HFFc6 (cell line): ENCODE measurements at regions not wholly inside any gene's neighbourhood (a gene's known extent, or its start where the extent isn't known, plus 50 kb on each side); places are given as distances from the start of the nearest gene placed in this dataset.
"Not testable (repeated sequence)": the region's sequence is repeated elsewhere in the genome, so short reads cannot be mapped to it uniquely, and the experiment has no call there.

Source experiments
- DNase-seq: peaks from one replicate; pipeline ENCODE4 v3.0.0-alpha.2; 2018
- H3K27ac Mint-ChIP-seq: 2 replicates; pipeline ENCODE4 v1.8.0; 2020; ENCODE audit warnings: mild to moderate bottlenecking, mixed read lengths
- H3K27me3 Mint-ChIP-seq: 2 replicates; pipeline ENCODE4 v1.8.0; 2021; ENCODE audit warnings: mild to moderate bottlenecking, moderate library complexity, mixed read lengths; ENCODE audit not compliant: insufficient read depth
- H3K36me3 Mint-ChIP-seq: 2 replicates; pipeline ENCODE4 v1.8.0; 2021; ENCODE audit warnings: low read depth, mixed read lengths
- H3K4me1 Mint-ChIP-seq: 2 replicates; pipeline ENCODE4 v1.8.0; 2020; ENCODE audit warnings: low read depth, mixed read lengths
- H3K4me3 Mint-ChIP-seq: 2 replicates; pipeline ENCODE4 v1.8.0; 2020; ENCODE audit warnings: mild to moderate bottlenecking, moderate library complexity, mixed read lengths
- H3K9me3 Mint-ChIP-seq: 2 replicates; pipeline ENCODE4 v1.8.0; 2020; ENCODE audit warnings: mild to moderate bottlenecking, mixed read lengths

GRCh38 chr21:9656455-9656854 lies 864.9 kb upstream of the TPTE start:
- H3K4me3 Mint-ChIP-seq, H3K4me1 Mint-ChIP-seq, H3K36me3 Mint-ChIP-seq, H3K27ac Mint-ChIP-seq, DNase-seq, H3K27me3 Mint-ChIP-seq: not testable (repeated sequence)
- H3K9me3 Mint-ChIP-seq = peaks cover 22% of the 10 kb centered on the region

DNA sequence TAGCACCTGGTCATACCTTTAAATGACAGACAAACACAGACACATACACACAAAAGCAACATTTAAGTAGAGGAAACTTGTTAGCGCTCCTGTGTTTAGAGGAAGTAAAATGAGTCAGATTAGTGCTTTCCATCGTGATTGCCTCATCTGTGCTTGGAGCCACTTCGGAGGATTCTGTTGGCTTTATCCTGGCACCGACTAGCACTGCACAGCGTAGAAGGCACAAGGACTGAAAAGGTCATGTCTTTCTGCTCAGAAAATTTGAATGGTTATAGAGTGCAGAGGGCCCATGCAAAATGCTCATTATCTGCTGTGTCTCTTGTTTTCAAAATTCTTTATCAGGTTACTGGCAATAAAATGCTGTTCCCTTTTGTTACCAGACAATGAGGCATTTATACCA lies 863.6 kb upstream of the TPTE start:
- peaks cover 14% of the 10 kb centered on the region for H3K9me3 Mint-ChIP-seq
- H3K4me3 Mint-ChIP-seq, H3K27me3 Mint-ChIP-seq, H3K36me3 Mint-ChIP-seq, DNase-seq, H3K4me1 Mint-ChIP-seq, H3K27ac Mint-ChIP-seq: not testable (repeated sequence)

- H3K27ac Mint-ChIP-seq, H3K4me1 Mint-ChIP-seq, H3K36me3 Mint-ChIP-seq: not testable (repeated sequence)
These were observed 861.5 kb upstream of the TPTE start for GRCh38 chr21:9659877-9660276.

GRCh38 chr21:9663914-9664729 lies 857.3 kb upstream of the TPTE start:
- H3K27me3 Mint-ChIP-seq, H3K4me3 Mint-ChIP-seq, H3K27ac Mint-ChIP-seq, DNase-seq, H3K9me3 Mint-ChIP-seq, H3K36me3 Mint-ChIP-seq, H3K4me1 Mint-ChIP-seq: not testable (repeated sequence)

More at GRCh38 chr21:9659877-9660276, 861.5 kb upstream of the TPTE start:
- not testable (repeated sequence) for DNase-seq, H3K27me3 Mint-ChIP-seq, H3K4me3 Mint-ChIP-seq
- H3K9me3 Mint-ChIP-seq = peaks cover 14% of the 10 kb centered on the region

- H3K4me1 Mint-ChIP-seq, H3K36me3 Mint-ChIP-seq, DNase-seq, H3K9me3 Mint-ChIP-seq, H3K4me3 Mint-ChIP-seq, H3K27ac Mint-ChIP-seq, H3K27me3 Mint-ChIP-seq: not testable (repeated sequence)
These were observed 845.6 kb upstream of the TPTE start for GRCh38 chr21:9675811-9676210.

DNA sequence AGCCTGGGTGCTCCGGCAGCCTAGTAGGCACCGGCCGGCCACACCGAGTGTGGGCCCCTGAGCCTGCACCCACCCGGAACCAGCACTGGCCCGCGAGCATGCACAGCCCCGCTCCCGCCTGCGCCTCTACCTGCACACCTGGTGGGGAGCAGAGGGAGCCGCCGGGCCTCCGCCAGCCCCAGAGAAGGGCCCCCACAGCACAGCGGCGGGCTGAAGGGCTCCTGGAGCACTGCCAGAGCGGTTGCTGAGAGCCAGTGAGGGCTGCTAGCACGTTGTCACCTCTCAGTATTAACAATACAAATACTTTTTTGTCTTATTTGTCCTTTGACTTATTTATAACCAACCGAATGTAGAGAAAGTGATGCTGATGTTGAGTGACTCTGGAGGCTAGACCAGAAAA lies 842.4 kb upstream of the TPTE start:
- DNase-seq, H3K27me3 Mint-ChIP-seq, H3K4me1 Mint-ChIP-seq, H3K4me3 Mint-ChIP-seq, H3K36me3 Mint-ChIP-seq, H3K9me3 Mint-ChIP-seq, H3K27ac Mint-ChIP-seq: not testable (repeated sequence)

DNA sequence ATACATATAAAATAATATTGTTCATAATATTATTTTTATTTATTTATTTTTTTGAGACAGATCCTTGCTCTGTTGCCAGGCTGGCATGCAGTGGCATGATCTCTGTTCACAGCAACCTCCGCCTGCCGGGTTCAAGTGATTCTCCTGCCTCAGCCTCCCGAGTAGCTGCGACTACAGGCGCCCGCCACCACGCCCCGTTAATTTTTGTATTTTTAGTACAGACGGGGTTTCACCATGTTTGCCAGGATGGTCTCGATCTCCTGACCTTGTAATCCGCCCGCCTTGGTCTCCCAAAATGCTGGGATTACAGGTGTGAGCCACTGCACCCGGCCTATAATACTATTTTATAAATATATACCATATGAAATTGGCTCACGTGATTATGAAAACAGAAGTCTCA lies 832.4 kb upstream of the TPTE start:
- not testable (repeated sequence) for H3K4me1 Mint-ChIP-seq, H3K27me3 Mint-ChIP-seq, H3K36me3 Mint-ChIP-seq, H3K4me3 Mint-ChIP-seq, H3K27ac Mint-ChIP-seq, H3K9me3 Mint-ChIP-seq, DNase-seq

DNA sequence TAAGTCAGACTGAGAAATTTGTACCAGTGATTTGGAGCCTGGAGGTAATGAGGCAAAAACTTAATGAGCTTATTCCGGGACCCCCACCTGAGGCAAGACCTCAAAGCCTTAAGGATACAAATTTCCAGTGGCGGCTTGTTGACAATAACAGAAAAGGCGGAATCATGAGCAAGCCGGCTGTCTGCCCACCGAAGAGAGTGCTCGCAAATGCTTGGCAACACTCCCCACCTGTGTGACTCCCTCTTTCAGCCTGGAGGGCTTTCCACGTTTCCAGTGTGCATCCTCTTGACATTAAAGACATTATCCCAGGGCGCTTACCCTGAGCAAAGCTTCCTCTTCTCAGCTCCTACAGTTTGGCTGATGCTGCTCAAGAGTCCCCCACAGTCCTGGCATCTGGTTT lies 830.4 kb upstream of the TPTE start:
- H3K27ac Mint-ChIP-seq, DNase-seq, H3K36me3 Mint-ChIP-seq, H3K4me1 Mint-ChIP-seq, H3K4me3 Mint-ChIP-seq, H3K27me3 Mint-ChIP-seq, H3K9me3 Mint-ChIP-seq: not testable (repeated sequence)

DNA sequence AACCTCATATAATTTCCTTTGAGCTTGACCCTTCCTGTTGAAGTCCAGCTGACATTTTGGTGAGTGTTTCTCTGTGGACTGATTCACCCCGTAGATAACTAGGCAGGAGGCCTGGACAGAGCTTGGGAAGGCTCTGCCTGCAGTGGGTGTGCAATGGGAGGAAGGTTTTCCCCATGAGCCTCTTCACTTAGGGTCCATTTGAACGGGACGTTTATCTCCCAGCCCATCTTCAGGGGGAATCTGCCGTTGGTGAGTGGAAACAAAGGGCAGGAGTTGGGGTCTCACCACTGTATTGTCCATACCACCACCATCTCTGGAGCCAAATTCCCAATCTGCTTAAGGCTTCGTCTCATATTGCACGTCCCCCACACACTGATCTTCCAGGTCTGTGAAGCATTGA lies 825.6 kb upstream of the TPTE start:
- DNase-seq, H3K27ac Mint-ChIP-seq, H3K4me1 Mint-ChIP-seq, H3K4me3 Mint-ChIP-seq, H3K36me3 Mint-ChIP-seq, H3K27me3 Mint-ChIP-seq, H3K9me3 Mint-ChIP-seq: not testable (repeated sequence)

- not testable (repeated sequence) for H3K27ac Mint-ChIP-seq, H3K27me3 Mint-ChIP-seq, H3K4me1 Mint-ChIP-seq, H3K9me3 Mint-ChIP-seq, H3K36me3 Mint-ChIP-seq, DNase-seq, H3K4me3 Mint-ChIP-seq
These were observed 823.6 kb upstream of the TPTE start for GRCh38 chr21:9697751-9698150.

DNA sequence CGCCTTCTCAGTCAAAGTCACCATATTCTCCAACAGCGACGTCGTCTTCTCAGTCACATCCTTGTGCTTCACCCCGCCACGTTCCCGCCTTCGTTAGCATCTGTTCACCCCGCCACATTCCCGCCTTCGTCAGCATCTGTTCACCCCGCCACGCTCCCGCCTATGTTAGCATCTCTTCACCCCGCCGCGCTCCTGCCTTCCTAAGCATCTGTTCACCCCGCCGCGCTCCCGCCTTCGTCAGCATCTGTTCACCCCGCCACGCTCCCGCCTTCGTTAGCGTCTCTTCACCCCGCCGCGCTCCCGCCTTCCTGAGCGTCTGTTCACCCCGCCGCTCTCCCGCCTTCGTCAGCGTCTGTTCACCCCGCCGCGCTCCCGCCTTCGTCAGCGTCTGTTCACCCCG lies 816.4 kb upstream of the TPTE start:
- H3K9me3 Mint-ChIP-seq, H3K36me3 Mint-ChIP-seq: not testable (repeated sequence)

GRCh38 chr21:9705455-9705854 lies 815.9 kb upstream of the TPTE start:
- H3K36me3 Mint-ChIP-seq, DNase-seq, H3K27me3 Mint-ChIP-seq, H3K4me1 Mint-ChIP-seq, H3K4me3 Mint-ChIP-seq, H3K9me3 Mint-ChIP-seq, H3K27ac Mint-ChIP-seq: not testable (repeated sequence)

More for the DNA sequence above, 816.4 kb upstream of the TPTE start:
- not testable (repeated sequence) for H3K4me1 Mint-ChIP-seq, H3K4me3 Mint-ChIP-seq, DNase-seq, H3K27ac Mint-ChIP-seq, H3K27me3 Mint-ChIP-seq

- H3K4me1 Mint-ChIP-seq, H3K27me3 Mint-ChIP-seq, H3K4me3 Mint-ChIP-seq, H3K36me3 Mint-ChIP-seq, H3K27ac Mint-ChIP-seq, DNase-seq: not testable (repeated sequence)
- peaks cover 51% of the 10 kb centered on the region for H3K9me3 Mint-ChIP-seq
These were observed 796.8 kb upstream of the TPTE start for GRCh38 chr21:9724542-9724941.

DNA sequence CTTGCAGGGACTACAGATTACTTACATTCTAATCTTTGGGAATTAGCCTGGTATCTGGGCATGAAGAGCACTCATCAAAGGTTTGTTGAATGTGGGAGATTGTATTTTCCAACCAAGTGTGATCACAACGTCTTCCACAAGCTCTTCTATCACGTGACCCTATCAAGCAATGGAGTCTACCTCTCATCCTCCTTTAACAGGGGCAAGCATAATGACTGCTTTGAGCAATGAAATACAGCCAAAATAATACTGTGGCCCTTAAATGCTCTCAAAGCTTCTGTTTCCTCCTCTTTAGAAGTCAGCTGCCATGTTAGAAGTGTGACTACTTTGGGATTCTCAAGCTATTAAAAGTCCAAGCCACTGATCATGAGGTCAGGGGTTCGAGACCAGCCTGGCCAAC lies 794.2 kb upstream of the TPTE start:
- H3K36me3 Mint-ChIP-seq, DNase-seq, H3K4me1 Mint-ChIP-seq, H3K27ac Mint-ChIP-seq, H3K4me3 Mint-ChIP-seq, H3K27me3 Mint-ChIP-seq: not testable (repeated sequence)
- peaks cover 47% of the 10 kb centered on the region for H3K9me3 Mint-ChIP-seq
